ENCODE measurements at regions not wholly inside any gene's neighbourhood (a gene's known extent, or its start where the extent isn't known, plus 50 kb on each side); places are given as distances from the start of the nearest gene placed in this dataset.
"Not testable (repeated sequence)": the region's sequence is repeated elsewhere in the genome, so short reads cannot be mapped to it uniquely, and the experiment has no call there.

GRCh38 chrX:117606101-117606500 lies 510.5 kb downstream of the KLHL13 start:
- H3K27ac ChIP-seq (ENCODE audit: low read depth, low read length); H3K27me3 ChIP-seq (ENCODE audit: control insufficient read depth, insufficient read depth, low read length); H3K36me3 ChIP-seq (ENCODE audit: control insufficient read depth, insufficient read depth, low read length); H3K4me1 ChIP-seq (ENCODE audit: control insufficient read depth, insufficient read depth, low read length); H3K9ac ChIP-seq (ENCODE audit: low read length); H3K4me3 ChIP-seq (ENCODE audit: low read depth, low read length): not testable (repeated sequence)
- peaks cover 23% of the 10 kb centered on the region for H3K9me3 ChIP-seq (ENCODE audit: control insufficient read depth, insufficient read depth, low read depth, low read length)

GRCh38 chrX:117570160-117570559 lies 546.5 kb downstream of the KLHL13 start:
- H3K4me3 ChIP-seq (ENCODE audit: low read depth, low read length), result no peak overlapping the region
- H3K27me3 ChIP-seq (ENCODE audit: control insufficient read depth, insufficient read depth, low read length), result no peaks in the 10 kb centered on the region; the same call in 1 of the 2 replicates
- no peak overlapping the region for H3K27ac ChIP-seq (ENCODE audit: low read depth, low read length)
- no peak overlapping the region for H3K9ac ChIP-seq (ENCODE audit: low read length)
- no peaks in the 10 kb centered on the region for H3K36me3 ChIP-seq (ENCODE audit: control insufficient read depth, insufficient read depth, low read length)
- H3K9me3 ChIP-seq (ENCODE audit: control insufficient read depth, insufficient read depth, low read depth, low read length), result no peaks in the 10 kb centered on the region; the same call in 1 of the 2 replicates
- H3K4me1 ChIP-seq (ENCODE audit: control insufficient read depth, insufficient read depth, low read length), result no peaks in the 10 kb centered on the region

GRCh38 chrX:117568238-117568637 lies 548.4 kb downstream of the KLHL13 start:
- no peak overlapping the region for H3K27ac ChIP-seq (ENCODE audit: low read depth, low read length)
- no peaks in the 10 kb centered on the region; the same call in 1 of the 2 replicates for H3K27me3 ChIP-seq (ENCODE audit: control insufficient read depth, insufficient read depth, low read length)
- H3K4me3 ChIP-seq (ENCODE audit: low read depth, low read length), result no peak overlapping the region
- H3K36me3 ChIP-seq (ENCODE audit: control insufficient read depth, insufficient read depth, low read length), result no peaks in the 10 kb centered on the region
- no peak overlapping the region for H3K9ac ChIP-seq (ENCODE audit: low read length)
- H3K4me1 ChIP-seq (ENCODE audit: control insufficient read depth, insufficient read depth, low read length), result no peaks in the 10 kb centered on the region
- peaks cover 8% of the 10 kb centered on the region; the same call in 1 of the 2 replicates for H3K9me3 ChIP-seq (ENCODE audit: control insufficient read depth, insufficient read depth, low read depth, low read length)

GRCh38 chrX:117543885-117544284 lies 572.7 kb downstream of the KLHL13 start:
- no peak overlapping the region for H3K4me3 ChIP-seq (ENCODE audit: low read depth, low read length)
- no peak overlapping the region for H3K9ac ChIP-seq (ENCODE audit: low read length)
- H3K27me3 ChIP-seq (ENCODE audit: control insufficient read depth, insufficient read depth, low read length), result no peaks in the 10 kb centered on the region; the same call in 1 of the 2 replicates
- no peaks in the 10 kb centered on the region for H3K9me3 ChIP-seq (ENCODE audit: control insufficient read depth, insufficient read depth, low read depth, low read length)
- H3K4me1 ChIP-seq (ENCODE audit: control insufficient read depth, insufficient read depth, low read length), result no peaks in the 10 kb centered on the region
- H3K27ac ChIP-seq (ENCODE audit: low read depth, low read length), result no peak overlapping the region
- no peaks in the 10 kb centered on the region for H3K36me3 ChIP-seq (ENCODE audit: control insufficient read depth, insufficient read depth, low read length)

GRCh38 chrX:117539090-117539418 lies 577.6 kb downstream of the KLHL13 start:
- Histone ChIP-seq H3K27ac (ENCODE audit: low read depth, low read length) (no peak overlapping the region), H3K36me3 (ENCODE audit: control insufficient read depth, insufficient read depth, low read length) (no peaks in the 10 kb centered on the region), H3K9me3 (ENCODE audit: control insufficient read depth, insufficient read depth, low read depth, low read length) (no peaks in the 10 kb centered on the region), H3K4me1 (ENCODE audit: control insufficient read depth, insufficient read depth, low read length) (peaks cover 4% of the 10 kb centered on the region; the same call in 1 of the 2 replicates), H3K4me3 (ENCODE audit: low read depth, low read length) (no peak overlapping the region), H3K9ac (ENCODE audit: low read length) (no peak overlapping the region), H3K27me3 (ENCODE audit: control insufficient read depth, insufficient read depth, low read length) (no peaks in the 10 kb centered on the region; the same call in 1 of the 2 replicates)

- no peaks in the 10 kb centered on the region for H3K9me3 ChIP-seq (ENCODE audit: control insufficient read depth, insufficient read depth, low read depth, low read length)
- no peaks in the 10 kb centered on the region for H3K36me3 ChIP-seq (ENCODE audit: control insufficient read depth, insufficient read depth, low read length)
- no peak overlapping the region for H3K9ac ChIP-seq (ENCODE audit: low read length)
- H3K4me1 ChIP-seq (ENCODE audit: control insufficient read depth, insufficient read depth, low read length), result peaks cover 4% of the 10 kb centered on the region; the same call in 1 of the 2 replicates
- H3K27ac ChIP-seq (ENCODE audit: low read depth, low read length), result no peak overlapping the region
- no peak overlapping the region for H3K4me3 ChIP-seq (ENCODE audit: low read depth, low read length)
- no peaks in the 10 kb centered on the region; the same call in 1 of the 2 replicates for H3K27me3 ChIP-seq (ENCODE audit: control insufficient read depth, insufficient read depth, low read length)
These were observed 578.2 kb downstream of the KLHL13 start for GRCh38 chrX:117538178-117539089.

GRCh38 chrX:117532339-117532738 lies 584.3 kb downstream of the KLHL13 start:
- Histone ChIP-seq H3K27ac (ENCODE audit: low read depth, low read length) (no peak overlapping the region), H3K9me3 (ENCODE audit: control insufficient read depth, insufficient read depth, low read depth, low read length) (no peaks in the 10 kb centered on the region), H3K4me3 (ENCODE audit: low read depth, low read length) (no peak overlapping the region), H3K27me3 (ENCODE audit: control insufficient read depth, insufficient read depth, low read length) (no peaks in the 10 kb centered on the region; the same call in 1 of the 2 replicates), H3K36me3 (ENCODE audit: control insufficient read depth, insufficient read depth, low read length) (no peaks in the 10 kb centered on the region), H3K9ac (ENCODE audit: low read length) (no peak overlapping the region), H3K4me1 (ENCODE audit: control insufficient read depth, insufficient read depth, low read length) (no peaks in the 10 kb centered on the region)

- Histone ChIP-seq H3K27ac (ENCODE audit: low read depth, low read length) (no peak overlapping the region), H3K9ac (ENCODE audit: low read length) (no peak overlapping the region), H3K4me1 (ENCODE audit: control insufficient read depth, insufficient read depth, low read length) (no peaks in the 10 kb centered on the region)
These were observed 593.6 kb downstream of the KLHL13 start for GRCh38 chrX:117522725-117523700.

GRCh38 chrX:117517994-117518393 lies 598.6 kb downstream of the KLHL13 start:
- Histone ChIP-seq H3K4me3 (ENCODE audit: low read depth, low read length) (no peak overlapping the region), H3K9me3 (ENCODE audit: control insufficient read depth, insufficient read depth, low read depth, low read length) (no peaks in the 10 kb centered on the region), H3K4me1 (ENCODE audit: control insufficient read depth, insufficient read depth, low read length) (no peaks in the 10 kb centered on the region), H3K27me3 (ENCODE audit: control insufficient read depth, insufficient read depth, low read length) (peaks cover 9% of the 10 kb centered on the region; the same call in 1 of the 2 replicates), H3K36me3 (ENCODE audit: control insufficient read depth, insufficient read depth, low read length) (no peaks in the 10 kb centered on the region), H3K27ac (ENCODE audit: low read depth, low read length) (no peak overlapping the region), H3K9ac (ENCODE audit: low read length) (no peak overlapping the region)

More at GRCh38 chrX:117522725-117523700, 593.6 kb downstream of the KLHL13 start:
- Histone ChIP-seq H3K27me3 (ENCODE audit: control insufficient read depth, insufficient read depth, low read length) (peaks cover 7% of the 10 kb centered on the region; the same call in 1 of the 2 replicates), H3K4me3 (ENCODE audit: low read depth, low read length) (no peak overlapping the region), H3K9me3 (ENCODE audit: control insufficient read depth, insufficient read depth, low read depth, low read length) (no peaks in the 10 kb centered on the region), H3K36me3 (ENCODE audit: control insufficient read depth, insufficient read depth, low read length) (no peaks in the 10 kb centered on the region)

- H3K27ac ChIP-seq (ENCODE audit: low read depth, low read length), result no peak overlapping the region
- H3K9me3 ChIP-seq (ENCODE audit: control insufficient read depth, insufficient read depth, low read depth, low read length), result no peaks in the 10 kb centered on the region
- H3K9ac ChIP-seq (ENCODE audit: low read length), result no peak overlapping the region
- H3K4me1 ChIP-seq (ENCODE audit: control insufficient read depth, insufficient read depth, low read length), result no peaks in the 10 kb centered on the region
- peaks cover 2% of the 10 kb centered on the region; the same call in 1 of the 2 replicates for H3K27me3 ChIP-seq (ENCODE audit: control insufficient read depth, insufficient read depth, low read length)
- H3K36me3 ChIP-seq (ENCODE audit: control insufficient read depth, insufficient read depth, low read length), result no peaks in the 10 kb centered on the region
- no peak overlapping the region for H3K4me3 ChIP-seq (ENCODE audit: low read depth, low read length)
These were observed 605.2 kb downstream of the KLHL13 start for GRCh38 chrX:117511379-117511778.

Data from HUES6 (cell line).